ENCODE measurements at regions not wholly inside any gene's neighbourhood (a gene's known extent, or its start where the extent isn't known, plus 50 kb on each side); places are given as distances from the start of the nearest gene placed in this dataset.

DNA sequence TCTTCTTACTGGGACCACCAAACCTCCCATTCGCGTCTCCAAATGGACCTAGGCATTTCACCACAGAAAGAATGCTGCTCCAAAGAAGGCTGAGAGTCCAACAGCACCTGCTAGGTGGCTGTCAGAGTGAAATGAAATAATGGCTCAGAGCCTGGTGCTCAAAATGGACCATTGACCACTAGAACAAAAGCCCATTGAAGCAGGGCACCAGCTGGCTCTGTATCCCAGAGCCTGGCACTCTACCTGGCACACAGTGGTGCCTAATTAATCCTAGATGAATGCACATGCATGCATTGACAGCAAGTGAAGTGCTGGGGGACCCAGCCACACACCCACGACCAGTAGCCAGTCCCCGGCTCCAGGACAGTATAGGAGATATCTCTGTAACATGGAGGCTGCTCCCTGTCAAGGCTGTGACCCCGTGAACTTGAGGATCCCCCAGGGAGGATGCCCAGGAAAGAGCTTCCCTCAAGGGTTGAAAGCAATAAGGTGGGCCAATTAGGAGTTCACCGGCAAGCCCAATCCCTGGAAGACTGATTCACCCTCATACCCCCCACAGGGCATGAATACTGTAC lies 261.3 kb downstream of the TNS1 start:
- TF ChIP-seq FOXA1 (IDR thresholded peaks at IDR 0.05) (no peak), LEF1 (IDR thresholded peaks at IDR 0.05; ENCODE audit: borderline replicate concordance) (no peak)
- TF ChIP-seq, protein P1, sequence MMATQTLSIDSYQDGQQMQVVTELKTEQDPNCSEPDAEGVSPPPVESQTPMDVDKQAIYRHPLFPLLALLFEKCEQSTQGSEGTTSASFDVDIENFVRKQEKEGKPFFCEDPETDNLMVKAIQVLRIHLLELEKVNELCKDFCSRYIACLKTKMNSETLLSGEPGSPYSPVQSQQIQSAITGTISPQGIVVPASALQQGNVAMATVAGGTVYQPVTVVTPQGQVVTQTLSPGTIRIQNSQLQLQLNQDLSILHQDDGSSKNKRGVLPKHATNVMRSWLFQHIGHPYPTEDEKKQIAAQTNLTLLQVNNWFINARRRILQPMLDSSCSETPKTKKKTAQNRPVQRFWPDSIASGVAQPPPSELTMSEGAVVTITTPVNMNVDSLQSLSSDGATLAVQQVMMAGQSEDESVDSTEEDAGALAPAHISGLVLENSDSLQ (IDR thresholded peaks at IDR 0.05), result no peak

Data from HEK293T (cell line).